CD4-positive, alpha-beta T cell treated with Interferon gamma for 1 hour (primary cell): ENCODE measurements at regions not wholly inside any gene's neighbourhood (a gene's known extent, or its start where the extent isn't known, plus 50 kb on each side); places are given as distances from the start of the nearest gene placed in this dataset.
"Not testable (repeated sequence)": the region's sequence is repeated elsewhere in the genome, so short reads cannot be mapped to it uniquely, and the experiment has no call there.

ENCODE experiments used
- DNase-seq: peaks from one replicate; pipeline ENCODE4 v3.0.0-alpha.2; 2020

DNA sequence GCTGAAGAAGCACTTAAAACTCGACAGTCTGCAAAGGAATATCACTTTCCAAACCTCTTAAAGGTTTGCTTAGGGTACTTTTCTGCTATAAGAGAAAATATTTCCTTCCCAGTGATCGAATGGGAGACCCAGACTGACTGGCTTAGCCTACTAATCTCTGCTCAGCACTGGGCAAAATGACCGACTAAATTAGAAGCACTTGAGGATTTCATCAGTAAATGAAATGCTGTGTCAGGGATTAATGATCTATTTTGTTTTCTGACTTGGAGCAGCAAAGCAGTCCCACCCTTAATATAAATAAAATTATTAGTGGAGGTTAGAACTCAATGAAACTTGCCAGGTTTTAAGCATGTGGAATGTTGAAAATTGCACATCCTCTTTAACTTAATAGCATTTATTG, 411.6 kb downstream of the NEBL start:
- DNase-seq: no peak

DNA sequence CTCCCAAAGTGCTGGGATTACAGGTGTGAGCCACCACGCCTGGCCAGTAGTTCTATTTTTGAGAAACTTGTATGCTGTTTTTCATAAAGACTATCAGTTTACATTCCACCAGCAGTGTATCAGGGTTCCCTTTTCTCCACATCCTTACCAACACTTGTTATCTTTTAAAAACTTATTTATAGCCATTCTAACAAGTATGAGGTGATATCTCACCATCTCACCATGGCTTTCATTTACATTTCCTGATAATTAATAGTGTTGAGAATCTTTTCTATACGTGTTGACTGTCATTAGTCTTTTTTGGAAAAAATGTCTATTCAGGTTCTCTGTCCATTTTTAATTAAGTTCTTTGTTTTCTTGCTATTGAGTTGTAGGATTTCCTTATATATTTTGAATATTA, 416.1 kb downstream of the NEBL start:
- no peak for DNase-seq

DNA sequence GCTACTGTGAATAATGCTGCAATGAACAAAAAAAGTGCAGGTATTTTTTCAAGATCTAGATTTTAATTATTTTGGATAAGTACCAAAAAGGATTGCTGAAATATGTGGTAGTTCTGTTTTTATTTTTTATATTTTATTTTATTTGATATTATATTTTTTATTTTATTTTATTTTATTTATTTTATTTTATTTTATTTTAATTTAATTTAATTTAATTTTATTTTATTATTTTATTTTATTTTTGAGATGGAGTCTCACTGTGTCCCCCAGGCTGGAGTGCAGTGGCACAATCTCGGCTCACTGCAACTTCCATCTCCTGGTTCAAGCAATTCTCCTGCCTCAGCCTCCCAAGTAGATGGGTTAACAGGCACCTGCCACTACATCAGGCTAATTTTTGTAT, 416.5 kb downstream of the NEBL start:
- DNase-seq: not testable (repeated sequence)

DNA sequence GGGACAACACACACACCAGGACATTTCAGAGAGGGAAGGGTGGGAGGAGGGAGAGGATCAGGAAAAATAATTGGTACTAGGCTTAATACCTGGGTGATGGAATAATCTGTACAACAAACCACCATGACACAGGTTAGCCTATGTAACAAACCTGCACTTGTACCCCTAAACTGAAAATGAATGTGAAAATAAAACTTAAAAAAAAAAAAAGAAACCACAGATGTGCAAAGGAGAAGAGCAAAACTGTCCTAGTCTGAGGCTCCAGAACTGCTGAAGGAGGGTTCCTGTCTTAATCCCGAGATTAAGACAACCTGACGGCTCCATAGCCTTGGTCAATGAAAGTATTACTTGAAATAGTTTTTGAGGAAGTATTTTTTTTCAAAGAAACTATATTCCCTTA, 423.0 kb downstream of the NEBL start:
- DNase-seq: no peak

DNA sequence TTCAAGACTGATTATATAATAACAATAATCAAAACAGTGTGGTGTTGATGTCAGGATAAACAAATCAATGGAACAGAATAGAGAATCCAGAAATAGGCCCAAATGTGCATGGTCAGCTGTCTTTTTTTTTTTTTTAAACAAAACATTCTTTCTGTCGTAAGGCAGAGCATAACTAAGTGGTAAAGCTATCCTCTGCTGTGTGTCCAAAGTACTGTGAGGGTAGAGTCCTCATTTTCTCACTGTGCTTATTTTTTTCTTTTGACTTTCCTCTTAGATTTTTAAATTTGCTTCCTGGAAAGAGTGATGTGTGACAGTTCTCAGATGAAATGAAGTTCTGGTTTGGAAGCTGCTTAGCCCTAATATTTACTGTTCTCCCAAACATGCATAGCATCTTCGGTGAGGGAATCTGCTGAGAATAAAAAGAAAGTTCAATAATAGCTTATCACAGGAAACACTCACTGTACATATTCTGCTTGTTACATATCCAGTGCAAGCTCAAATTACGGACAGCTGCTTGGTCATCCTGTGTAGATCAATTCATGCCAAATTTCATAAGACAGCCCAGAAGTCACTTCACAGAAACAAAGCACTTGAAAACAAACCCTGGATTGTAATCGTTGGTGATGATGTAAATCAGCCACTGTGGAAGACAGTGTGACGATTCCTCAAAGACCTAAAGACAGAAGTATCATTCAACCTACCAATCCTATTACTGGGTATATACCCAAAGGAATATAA, 423.9 kb downstream of the NEBL start:
- DNase-seq: no peak

DNA sequence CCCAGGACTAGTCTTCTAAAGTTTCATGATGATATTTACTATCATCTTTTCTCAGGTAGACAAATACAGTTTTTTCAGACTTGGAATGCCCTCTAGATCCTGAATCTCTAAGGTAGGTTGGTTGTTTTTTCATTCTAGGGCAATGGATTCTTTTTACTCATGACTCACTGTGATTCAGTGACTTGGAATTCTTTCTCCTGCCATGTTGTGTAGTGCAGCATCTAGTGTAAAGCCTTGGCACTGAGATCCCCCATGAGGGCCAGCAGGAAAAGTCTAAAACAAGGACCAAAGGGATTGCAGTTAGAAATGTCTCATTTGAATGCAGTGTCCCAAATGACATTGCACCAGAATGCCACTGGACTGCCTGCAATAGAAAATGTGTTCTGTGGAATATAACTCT, 430.4 kb downstream of the NEBL start:
- DNase-seq: no peak

DNA sequence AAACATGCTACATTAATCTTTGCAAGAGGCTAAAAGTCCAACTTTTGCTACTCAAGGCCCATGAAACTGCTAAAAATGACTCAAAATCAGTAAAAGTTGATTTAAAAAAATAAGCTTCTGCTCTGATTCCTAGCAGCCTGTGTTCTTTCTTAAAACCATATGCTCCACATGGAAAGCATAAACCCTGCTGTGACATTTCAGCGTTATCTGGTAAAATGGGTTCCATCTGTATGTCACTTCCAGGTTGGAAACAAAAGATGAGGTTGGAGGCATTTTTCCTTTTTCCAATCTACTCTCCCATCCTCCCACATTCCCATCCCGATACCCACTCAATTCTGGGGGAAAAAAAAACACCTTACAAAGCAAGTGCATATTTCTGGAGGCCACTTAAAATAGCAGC, 439.5 kb downstream of the NEBL start:
- no peak for DNase-seq

DNA sequence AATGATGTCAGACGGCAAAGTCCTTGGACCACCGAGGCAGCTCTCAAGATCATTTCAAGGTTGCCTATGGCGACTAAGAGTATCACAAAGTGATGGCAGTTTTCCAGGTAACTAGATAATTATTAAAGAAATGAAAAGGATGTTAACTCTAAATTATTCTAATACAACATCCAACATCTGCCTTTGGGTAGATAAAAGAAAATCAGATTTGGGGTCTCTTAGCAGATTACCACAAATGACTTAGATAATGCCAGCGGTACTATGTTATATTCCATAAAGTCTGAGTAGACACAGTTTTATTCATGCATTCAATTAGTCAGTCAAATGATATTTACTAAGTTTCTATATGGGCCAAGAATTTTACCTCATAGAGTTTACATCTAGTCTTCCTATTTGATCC, 441.3 kb downstream of the NEBL start:
- no peak for DNase-seq

DNA sequence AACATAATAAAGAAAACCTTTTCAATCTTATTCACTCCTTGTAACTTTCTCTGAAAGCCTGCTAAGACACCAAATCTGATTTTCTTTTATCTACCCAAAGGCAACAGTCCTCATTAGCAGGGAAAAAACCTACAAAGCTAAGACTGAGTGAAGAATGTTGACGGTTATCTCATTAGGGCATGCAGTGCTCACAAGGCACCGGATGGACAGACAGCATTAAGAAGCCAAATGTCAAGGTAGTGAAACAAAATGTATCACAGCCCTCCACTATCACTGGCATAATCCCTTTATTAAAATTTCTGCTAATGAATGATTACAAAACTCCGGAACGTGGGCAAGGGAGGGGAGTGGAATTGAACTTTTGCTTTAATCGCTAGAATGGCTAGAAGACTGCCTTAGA, 442.8 kb downstream of the NEBL start:
- DNase-seq: no peak

DNA sequence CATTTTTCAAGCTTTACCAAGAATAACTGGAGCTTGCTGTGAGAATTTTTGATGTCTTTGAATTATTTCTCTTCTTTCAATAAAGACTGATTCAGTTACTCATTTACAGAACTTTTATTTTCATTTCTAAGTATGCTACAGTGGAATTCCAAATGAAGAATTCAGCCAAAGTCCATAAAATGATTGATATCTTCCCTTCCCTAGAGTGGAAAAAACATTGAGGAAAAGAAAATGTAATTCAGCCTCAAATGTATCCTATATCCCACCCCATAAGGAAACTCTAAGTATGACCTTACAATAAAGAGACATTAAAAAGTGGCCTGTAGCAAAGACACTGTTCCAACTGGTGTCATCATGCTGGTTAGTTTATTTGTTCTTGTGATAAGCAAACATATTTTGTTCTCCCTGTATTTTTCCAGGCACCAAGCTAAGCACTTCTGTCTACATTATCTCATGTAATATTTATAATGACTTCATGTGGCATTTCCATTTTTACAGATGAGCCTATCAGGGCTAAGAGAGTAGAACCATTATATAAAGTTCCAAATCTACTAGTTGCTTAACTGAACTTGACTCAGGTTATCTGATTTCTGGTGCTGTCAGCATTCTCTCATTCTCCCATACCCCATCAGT, 450.4 kb downstream of the NEBL start:
- DNase-seq: no peak

DNA sequence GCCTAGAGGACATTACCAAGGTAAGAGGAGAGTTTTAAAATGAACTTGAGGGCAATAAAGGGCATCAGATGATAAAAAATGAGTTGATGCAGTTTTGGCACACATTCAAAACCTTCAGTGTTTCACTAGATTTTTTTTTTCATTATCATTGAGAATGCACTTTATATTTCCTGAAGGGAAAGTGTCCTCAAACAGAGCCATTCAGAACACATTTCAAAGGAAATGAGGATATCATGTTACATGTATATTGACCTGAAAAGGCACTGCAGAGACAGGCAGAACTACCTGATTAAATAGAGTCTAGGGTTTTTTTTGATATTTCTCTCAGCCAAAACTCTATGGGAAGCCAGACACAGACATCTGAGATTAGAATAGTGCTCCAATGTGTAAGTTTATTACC, 454.0 kb downstream of the NEBL start:
- DNase-seq: no peak

DNA sequence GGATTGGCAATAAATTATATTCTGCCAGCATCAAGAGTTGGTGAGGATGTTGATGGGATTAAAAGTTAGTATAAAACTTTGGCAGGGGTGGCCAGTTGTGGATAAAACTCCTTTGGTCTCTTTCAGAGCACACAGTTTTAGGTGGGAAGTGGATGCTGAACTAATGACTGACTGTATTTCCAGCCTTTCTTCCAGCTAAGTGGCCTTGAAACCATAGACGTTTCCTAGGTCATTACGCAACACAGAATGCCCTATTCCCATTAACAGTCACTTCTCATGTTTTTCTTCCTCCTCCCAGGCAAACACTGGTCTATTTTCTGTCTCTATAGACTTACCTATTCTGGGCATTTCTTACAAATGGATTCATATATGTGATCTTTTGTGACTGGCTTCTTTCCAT, 467.4 kb downstream of the NEBL start:
- no peak for DNase-seq

DNA sequence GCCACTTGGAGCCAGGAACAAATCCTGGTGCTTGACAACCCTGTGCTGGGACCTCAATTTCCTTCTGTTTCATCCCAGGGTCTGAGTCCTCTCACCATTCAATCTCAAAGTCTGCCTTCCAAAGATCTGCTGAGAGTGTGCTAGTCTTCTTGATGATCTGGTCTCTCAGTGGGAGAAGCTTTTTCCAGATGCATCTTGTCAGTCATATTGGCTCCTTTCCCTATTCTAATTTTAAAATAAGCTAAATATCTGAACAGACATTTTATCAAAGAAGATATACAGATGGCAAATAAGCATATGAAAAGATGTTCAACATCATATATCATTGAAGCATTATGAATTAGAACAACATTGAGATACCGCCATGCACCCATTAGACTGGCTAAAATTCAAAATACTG, 469.3 kb downstream of the NEBL start:
- DNase-seq: no peak

DNA sequence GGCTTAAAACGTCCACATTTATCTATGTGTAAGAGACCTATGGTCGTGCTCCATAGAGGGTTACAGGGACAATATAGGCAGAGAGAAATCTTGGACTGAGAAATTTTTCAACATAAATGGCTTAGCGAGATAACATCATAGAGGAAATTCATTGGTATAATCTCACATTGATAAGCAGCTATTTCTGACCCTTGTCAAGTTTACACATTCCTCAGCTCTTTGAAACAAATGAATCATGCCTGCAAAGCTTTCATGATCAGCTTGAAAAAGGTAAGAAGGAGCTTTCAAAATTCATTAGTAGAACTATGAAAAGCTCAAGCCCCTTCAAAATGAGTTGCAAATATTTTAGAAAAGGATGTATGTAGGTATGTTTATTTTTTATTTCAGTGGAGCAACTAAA, 478.8 kb downstream of the NEBL start:
- DNase-seq: no peak

DNA sequence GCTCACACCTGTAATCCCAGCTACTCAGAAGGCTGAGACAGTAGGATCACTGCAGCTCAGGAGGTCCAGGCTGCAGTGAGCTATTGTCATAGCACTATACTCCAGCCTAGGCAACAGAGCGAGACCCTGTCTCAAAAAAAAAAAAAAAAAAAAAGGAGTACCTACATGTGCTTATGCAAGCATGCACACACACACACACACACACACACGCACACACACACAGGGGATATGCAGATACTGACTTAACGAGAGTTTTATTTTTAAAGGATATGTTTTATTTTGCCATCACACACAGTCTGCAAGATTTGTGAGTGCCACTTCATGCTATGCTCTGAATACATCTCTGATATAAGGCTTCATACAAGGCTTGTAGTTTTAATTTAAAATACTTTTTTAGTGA, 479.3 kb downstream of the NEBL start:
- no peak for DNase-seq

DNA sequence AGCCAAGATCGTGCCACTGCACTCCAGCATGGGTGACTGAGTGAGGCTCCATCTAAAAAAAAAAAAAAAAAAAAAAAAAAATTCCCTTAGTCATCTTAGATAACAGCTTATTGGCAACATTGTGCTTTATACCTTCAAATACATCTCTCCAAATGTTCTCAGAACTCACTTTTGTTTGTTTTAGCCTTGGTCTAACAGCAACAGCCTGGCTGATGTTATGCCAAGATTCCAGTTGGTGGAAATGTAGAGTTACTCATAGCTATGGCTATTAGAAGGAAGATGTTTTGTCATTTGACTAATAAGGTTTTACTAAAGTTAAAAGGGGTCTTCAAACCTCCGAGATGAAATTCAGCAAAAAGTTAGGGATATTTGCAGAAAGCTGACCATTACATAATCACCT, 481.4 kb downstream of the NEBL start:
- DNase-seq: no peak

DNA sequence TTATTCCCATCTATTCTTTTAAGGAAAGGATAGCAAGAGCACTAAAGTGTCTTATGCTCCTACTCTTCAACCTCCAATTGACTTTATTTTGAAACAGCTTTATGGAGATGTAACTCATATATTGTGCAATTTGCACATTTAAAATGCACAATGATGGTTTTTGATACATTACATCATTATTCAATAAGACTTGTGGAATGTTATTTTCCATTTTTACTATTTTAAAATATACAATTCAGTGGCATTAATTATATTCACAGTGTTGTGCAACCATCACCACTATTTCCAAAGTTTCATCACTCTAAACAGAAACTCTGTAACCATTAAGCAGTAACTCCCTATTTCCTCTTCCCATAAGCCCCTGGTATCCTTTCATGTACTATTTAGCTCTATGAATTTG, 489.8 kb downstream of the NEBL start:
- DNase-seq: no peak

DNA sequence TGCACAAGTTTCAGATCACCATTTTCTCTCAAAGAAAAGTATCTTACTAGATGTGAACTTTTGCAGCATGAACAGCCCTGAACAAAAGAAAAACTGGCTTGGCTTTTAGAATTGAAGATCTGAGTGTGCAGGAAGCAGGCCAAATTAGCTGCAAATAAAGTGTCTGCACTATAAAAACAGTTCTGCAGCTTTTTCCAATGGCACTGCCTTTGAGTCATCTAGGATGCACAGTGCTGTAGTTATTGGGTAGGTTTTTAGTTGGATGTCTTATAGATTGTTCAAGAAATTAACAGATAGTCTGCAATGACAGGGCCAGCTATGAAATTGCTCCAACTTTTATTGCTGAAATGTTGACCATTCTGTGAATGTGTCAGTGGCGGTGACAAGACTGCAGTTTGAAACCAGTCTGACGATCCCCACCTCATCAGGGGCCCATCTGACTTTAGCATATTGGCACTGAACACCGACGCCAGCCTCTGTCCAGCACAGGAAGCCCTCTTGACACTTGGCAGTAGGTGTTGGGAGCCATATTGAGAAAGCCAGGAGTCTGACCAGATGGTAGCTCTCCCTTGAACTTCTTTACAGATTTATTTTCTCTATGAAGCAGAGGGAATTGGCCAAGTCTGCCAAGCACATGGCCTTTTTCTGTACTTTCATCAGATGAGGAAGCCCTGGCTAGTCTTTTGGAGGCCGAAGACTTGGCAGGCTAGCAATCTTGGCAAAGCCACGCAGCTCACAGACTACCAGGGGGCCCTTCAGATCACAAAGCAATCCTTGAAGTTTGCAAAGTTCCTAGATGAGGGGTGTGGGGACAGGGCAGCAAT, 490.6 kb downstream of the NEBL start:
- DNase-seq: no peak

DNA sequence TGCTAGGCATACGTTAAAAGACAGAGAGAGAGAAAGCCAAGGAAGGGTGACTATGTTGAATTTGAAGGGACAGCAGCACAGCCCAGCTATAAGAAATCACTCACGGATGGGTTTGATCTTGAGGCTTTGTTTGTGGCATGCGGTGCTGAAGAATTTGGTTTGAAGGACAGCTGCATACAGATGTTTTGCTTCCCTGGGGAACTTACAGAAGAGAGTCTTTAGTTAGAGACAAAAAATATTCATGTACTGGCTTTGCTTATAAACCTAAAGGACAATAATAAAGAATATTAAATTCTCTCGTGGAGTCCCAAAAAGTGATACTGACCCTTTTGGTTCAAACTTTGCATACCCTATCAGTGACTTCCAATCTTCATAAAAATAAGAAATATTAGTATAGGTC, 491.4 kb downstream of the NEBL start:
- no peak for DNase-seq

DNA sequence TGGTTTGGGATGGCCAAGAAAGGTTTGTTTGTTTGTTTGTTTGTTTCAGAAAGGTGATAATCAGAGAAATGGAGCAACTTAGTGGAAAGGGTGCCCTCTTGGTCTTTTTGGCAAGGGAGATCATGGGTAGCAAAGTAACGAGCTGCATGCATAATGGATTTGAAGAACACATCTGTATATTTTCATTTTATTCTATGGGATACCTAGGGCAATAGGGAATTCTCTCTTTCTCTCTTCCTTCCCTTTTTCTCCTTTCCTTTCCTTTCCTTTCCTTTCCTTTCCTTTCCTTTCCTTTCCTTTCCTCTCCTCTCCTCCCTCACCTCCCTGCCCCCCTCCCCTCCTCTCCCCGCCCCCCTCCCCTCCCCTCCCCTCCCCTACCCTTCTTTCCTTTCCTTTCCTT, 492.1 kb downstream of the NEBL start:
- DNase-seq: no peak

DNA sequence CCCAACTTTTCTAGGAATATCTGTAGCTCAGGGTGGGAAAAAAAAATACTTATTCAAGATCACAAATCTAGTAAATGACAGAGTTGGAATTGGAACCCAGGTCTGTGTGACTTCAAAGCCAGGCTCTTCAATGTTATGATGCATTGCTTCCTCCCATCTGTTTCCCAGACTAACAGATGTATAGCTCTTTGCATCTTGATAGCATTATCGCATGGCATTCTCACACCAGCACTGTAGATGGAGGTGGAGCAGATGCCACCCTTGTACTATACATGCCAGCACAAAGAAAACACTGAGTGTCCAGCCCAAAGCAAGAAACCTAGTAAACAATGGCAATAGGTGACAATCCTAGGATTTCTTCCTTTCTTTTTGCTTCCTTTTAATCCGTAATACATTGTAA, 497.3 kb downstream of the NEBL start:
- no peak for DNase-seq

DNA sequence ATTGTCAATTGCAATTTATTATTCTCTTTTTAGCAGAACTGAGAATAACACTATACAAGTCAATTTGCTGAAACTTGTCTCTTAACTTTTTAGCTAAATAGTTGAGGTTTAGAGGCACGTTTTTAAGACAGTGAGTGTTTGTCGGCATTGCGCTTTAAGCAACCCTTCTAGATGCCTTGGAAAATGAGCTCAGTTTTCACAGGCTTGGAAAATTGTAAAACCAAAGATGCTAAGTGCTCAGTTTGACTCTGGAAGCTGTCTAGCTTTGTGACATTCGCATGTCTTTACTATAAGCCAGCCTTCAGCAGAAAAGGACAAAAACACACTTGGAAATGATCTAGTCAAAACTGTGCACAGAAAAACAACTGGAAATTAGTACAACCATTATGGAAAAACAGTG, 500.4 kb downstream of the NEBL start:
- no peak for DNase-seq

DNA sequence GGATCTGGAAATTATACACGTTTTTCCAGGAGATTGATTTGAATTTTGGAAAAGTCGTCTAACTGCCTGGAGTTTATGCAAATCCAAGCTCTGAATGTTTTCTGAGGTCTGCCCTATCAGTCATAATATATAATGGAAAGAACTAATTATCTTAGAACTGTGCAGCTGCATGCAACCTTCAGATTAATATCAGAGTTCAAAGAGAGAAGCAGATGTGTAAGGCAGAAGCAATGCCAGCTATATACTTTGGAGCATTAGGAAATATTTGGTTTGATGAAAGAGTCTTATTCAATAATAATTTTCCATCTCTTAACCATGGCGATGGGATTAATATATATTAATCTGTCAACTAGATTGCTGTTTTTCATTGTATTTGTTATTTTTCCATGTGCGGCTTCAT, 500.9 kb downstream of the NEBL start:
- DNase-seq: no peak

DNA sequence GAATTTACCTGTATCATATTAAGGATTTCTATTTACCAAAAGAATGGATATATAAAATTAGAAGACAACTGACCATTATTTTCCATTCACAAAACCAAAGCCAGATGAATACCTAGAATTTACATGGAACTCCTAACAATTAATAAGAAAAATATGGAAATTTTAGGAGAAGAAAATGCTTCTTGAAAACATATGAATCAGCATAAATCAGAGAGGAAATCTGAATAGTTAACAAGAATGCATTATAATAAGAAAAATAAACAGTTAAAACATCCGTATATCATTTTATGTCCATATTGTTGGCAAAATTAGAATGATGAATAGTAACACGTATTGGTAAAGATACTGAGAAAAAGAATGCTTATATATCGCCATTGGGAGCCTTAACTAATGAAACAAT, 505.5 kb downstream of the NEBL start:
- DNase-seq: no peak
